HEK293T (cell line): ENCODE measurements at regions not wholly inside any gene's neighbourhood (a gene's known extent, or its start where the extent isn't known, plus 50 kb on each side); places are given as distances from the start of the nearest gene placed in this dataset.

Experiments used
- CTCF ChIA-PET: fragments of 350-600 bp; formaldehyde crosslinking; extraction: SDS; loops from one replicate; lab custom pipeline; 2021; ENCODE audit warnings: antibody characterized with exemption, inconsistent platforms; lab: Yijun Ruan, JAX
- POLR2A ChIA-PET: fragments of 350-600 bp; formaldehyde crosslinking; extraction: SDS; loops from one replicate; lab custom pipeline; 2020; ENCODE audit warnings: antibody characterized with exemption, inconsistent platforms; lab: Yijun Ruan, JAX
- DNase-seq: peaks from one replicate; pipeline ENCODE4 v3.0.0; 2012; ENCODE audit warnings: mixed read lengths; ENCODE audit errors: extremely low spot score
- ARNT ChIP-seq: fragments of 450-650 bp; IDR thresholded peaks from 2 replicates; pipeline ENCODE4 v1.6.1; 2017; ENCODE audit warnings: mild to moderate bottlenecking
- BHLHE40 ChIP-seq: fragments of 450-650 bp; IDR thresholded peaks from 2 replicates; pipeline ENCODE4 v1.6.1; 2016; ENCODE audit warnings: mild to moderate bottlenecking, moderate library complexity, borderline replicate concordance
- CTBP1 ChIP-seq: fragments of 450-650 bp; IDR thresholded peaks from 2 replicates; pipeline ENCODE4 v1.6.1; 2016; ENCODE audit warnings: borderline replicate concordance
- ELF4 ChIP-seq: fragments of 450-650 bp; IDR thresholded peaks from 2 replicates; pipeline ENCODE4 v1.6.1; 2017; ENCODE audit warnings: antibody characterized with exemption
- FOXA1 ChIP-seq: fragments of 450-650 bp; IDR thresholded peaks from 2 replicates; pipeline ENCODE4 v1.6.1; 2016; ENCODE audit warnings: mild to moderate bottlenecking
- FOXK2 ChIP-seq: fragments of 450-650 bp; IDR thresholded peaks from 2 replicates; pipeline ENCODE4 v1.6.1; 2016; ENCODE audit warnings: mild to moderate bottlenecking
- FOXM1 ChIP-seq: fragments of 450-650 bp; IDR thresholded peaks from 2 replicates; pipeline ENCODE4 v1.6.1; 2017; ENCODE audit warnings: mild to moderate bottlenecking, borderline replicate concordance
- HDGF ChIP-seq: fragments of 450-650 bp; IDR thresholded peaks from 2 replicates; pipeline ENCODE4 v1.6.1; 2017; ENCODE audit warnings: antibody characterized with exemption, borderline replicate concordance
- L3MBTL2 ChIP-seq: fragments of 450-650 bp; conservative IDR thresholded peaks from 2 replicates; pipeline ENCODE4 v1.6.1; 2016; ENCODE audit warnings: mild to moderate bottlenecking
- LEF1 ChIP-seq: fragments of 450-650 bp; IDR thresholded peaks from 2 replicates; pipeline ENCODE4 v1.6.1; 2017; ENCODE audit warnings: mild to moderate bottlenecking, borderline replicate concordance
- NFRKB ChIP-seq: fragments of 450-650 bp; IDR thresholded peaks from 2 replicates; pipeline ENCODE4 v1.6.1; 2016; ENCODE audit warnings: mild to moderate bottlenecking, moderate library complexity
- PKNOX1 ChIP-seq: fragments of 450-650 bp; IDR thresholded peaks from 2 replicates; pipeline ENCODE4 v1.6.1; 2016
- SP1 ChIP-seq: fragments of 450-650 bp; IDR thresholded peaks from 2 replicates; pipeline ENCODE4 v1.6.1; 2017
- SUZ12 ChIP-seq: fragments of 450-650 bp; IDR thresholded peaks from 2 replicates; pipeline ENCODE4 v1.6.1; 2016; ENCODE audit warnings: mild to moderate bottlenecking
- TARDBP ChIP-seq: fragments of 450-650 bp; IDR thresholded peaks from 2 replicates; pipeline ENCODE4 v1.6.1; 2016
- ZNF384 ChIP-seq: fragments of 450-650 bp; IDR thresholded peaks from 2 replicates; pipeline ENCODE4 v1.6.1; 2016

- ChIA-PET CTCF (interaction anchor here (0.7 to 5.7 kb wide), 20 partner anchors 9 to 488 kb away, joined by 3 to 54 read pairs (median 4); partner anchors contain the start of gene EFNB1), POLR2A (interaction anchor here (3.8 kb wide), 1 partner anchor 393 kb away, joined by 20 read pairs; the partner anchor contains the start of gene EFNB1)
- no peak for DNase-seq
- TF ChIP-seq HDGF = no peak
- TF ChIP-seq CTBP1 = no peak
- TF ChIP-seq FOXK2 = no peak
- TF ChIP-seq FOXM1 = no peak
- no peak for TF ChIP-seq SUZ12
- no peak for TF ChIP-seq FOXA1
- no peak for TF ChIP-seq SP1
- TF ChIP-seq NFRKB = no peak
- TF ChIP-seq ELF4 = no peak
- no peak for TF ChIP-seq L3MBTL2
- TF ChIP-seq ARNT = no peak
- TF ChIP-seq TARDBP = no peak
- no peak for TF ChIP-seq BHLHE40
- no peak for TF ChIP-seq LEF1
- TF ChIP-seq ZNF384 = no peak
- TF ChIP-seq PKNOX1 = no peak
Observed at GRCh38 chrX:69221239-69222102, 56.2 kb upstream of the PJA1 start.

- ChIA-PET POLR2A (interaction anchor here (1.0 to 3.0 kb wide), 3 partner anchors 21 to 389 kb away, joined by 3 to 14 read pairs (median 3); partner anchors contain the start of gene EFNB1), CTCF (interaction anchor here (1.7 to 2.9 kb wide), 4 partner anchors 20 to 395 kb away, joined by 3 to 24 read pairs (median 12); partner anchors contain the start of gene EFNB1)
- TF ChIP-seq CTBP1 (no peak), NFRKB (no peak), FOXA1 (no peak), FOXM1 (no peak), TARDBP (no peak), BHLHE40 (no peak), ARNT (no peak), HDGF (no peak), FOXK2 (no peak), SUZ12 (no peak), PKNOX1 (no peak), L3MBTL2 (no peak), ZNF384 (no peak), LEF1 (no peak), ELF4 (no peak), SP1 (no peak)
- no peak for DNase-seq
Observed at GRCh38 chrX:69218407-69218997, 53.2 kb upstream of the PJA1 start.

GRCh38 chrX:69216911-69217310 lies 51.7 kb upstream of the PJA1 start:
- ChIA-PET CTCF (interaction anchor here (0.6 to 2.7 kb wide), 3 partner anchors 9 to 389 kb away, joined by 3 to 24 read pairs (median 4); partner anchors contain the start of gene EFNB1), POLR2A (interaction anchor here (0.7 to 1.2 kb wide), 2 partner anchors 10 to 388 kb away, joined by 3 read pairs; partner anchors contain the start of gene EFNB1)
- no peak for DNase-seq

GRCh38 chrX:69216446-69216845 lies 51.2 kb upstream of the PJA1 start:
- TF ChIP-seq SUZ12 (no peak), SP1 (no peak), ARNT (no peak)
- POLR2A ChIA-PET = no interaction called here
- DNase-seq = no peak
- CTCF ChIA-PET = no interaction called here

More at GRCh38 chrX:69216911-69217310, 51.7 kb upstream of the PJA1 start:
- TF ChIP-seq SP1 (no peak), ZNF384 (no peak), NFRKB (no peak), L3MBTL2 (no peak), HDGF (no peak), FOXA1 (no peak), ELF4 (no peak)

- CTCF ChIA-PET = no interaction called here
- TF ChIP-seq ARNT = no peak
- POLR2A ChIA-PET = interaction anchor here (0.7 to 1.8 kb wide), 2 partner anchors 50 to 386 kb away, joined by 3 to 5 read pairs; partner anchors contain the start of genes EFNB1 and PJA1
- DNase-seq = no peak
Observed at GRCh38 chrX:69215161-69215875, 50.1 kb upstream of the PJA1 start.
